NCI-H2196 treated with DMSO at 0.1 percent for 48 hours (cell line): ENCODE measurements at regions not wholly inside any gene's neighbourhood (a gene's known extent, or its start where the extent isn't known, plus 50 kb on each side); places are given as distances from the start of the nearest gene placed in this dataset.

ENCODE experiments used
- DNase-seq: peaks from one replicate; lab custom pipeline; 2025; ENCODE audit not compliant: unreplicated experiment; lab: John Stamatoyannopoulos, UW

DNA sequence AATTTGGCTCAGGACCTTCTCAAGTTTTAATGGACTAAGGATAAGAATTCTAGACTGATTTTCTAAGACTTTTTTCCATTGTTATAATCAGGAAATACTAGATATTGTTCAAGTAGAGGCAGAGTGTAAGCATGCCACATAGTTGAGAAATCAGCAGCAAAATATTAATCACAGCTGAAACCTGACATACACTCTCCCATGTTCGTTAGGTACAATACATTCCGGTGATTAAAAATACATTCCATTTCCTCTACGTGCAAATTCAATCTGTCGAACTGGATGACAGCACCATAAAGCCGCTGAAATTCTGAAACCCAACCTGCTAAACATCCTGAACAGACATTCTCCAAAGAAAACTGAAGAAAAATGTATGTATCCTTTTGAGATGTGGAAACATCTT lies 587.6 kb upstream of the DIPK2B start:
- DNase-seq, result no peak

- no peak for DNase-seq
These were observed 583.9 kb upstream of the DIPK2B start for GRCh38 chrX:45784590-45784989.

- DNase-seq, result no peak
These were observed 582.3 kb upstream of the DIPK2B start for GRCh38 chrX:45783002-45783401.

DNA sequence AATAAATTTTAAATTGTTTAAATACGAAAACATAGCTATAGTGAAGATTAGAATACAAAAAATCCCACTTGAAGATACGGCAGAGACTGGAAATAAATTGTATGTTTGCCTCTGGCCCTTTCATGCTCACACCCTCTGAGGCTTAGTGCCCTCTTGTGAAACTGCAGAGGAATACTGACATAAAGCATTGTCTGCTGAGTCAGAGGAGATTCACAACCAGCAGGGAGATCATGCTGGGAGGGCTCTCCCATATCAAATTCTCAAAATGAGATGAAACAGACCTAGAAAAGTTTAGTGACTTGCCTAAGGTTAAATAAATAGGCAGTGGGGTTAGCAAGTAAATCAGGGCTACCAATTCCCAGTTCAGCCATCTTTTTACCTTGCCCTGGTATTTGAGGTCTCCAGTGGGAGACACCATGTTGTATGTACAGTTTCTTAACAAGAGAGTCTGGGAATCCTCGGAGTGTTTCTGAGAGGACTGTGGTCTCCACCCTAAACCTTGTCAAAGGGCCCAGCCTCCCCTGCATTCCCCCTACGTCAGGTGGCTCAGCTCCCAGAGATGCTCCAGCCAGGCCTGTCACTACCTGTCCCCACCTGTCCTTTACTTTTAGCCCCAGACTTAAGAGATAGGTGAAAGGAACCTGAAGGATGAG lies 581.4 kb upstream of the DIPK2B start:
- no peak for DNase-seq

DNA sequence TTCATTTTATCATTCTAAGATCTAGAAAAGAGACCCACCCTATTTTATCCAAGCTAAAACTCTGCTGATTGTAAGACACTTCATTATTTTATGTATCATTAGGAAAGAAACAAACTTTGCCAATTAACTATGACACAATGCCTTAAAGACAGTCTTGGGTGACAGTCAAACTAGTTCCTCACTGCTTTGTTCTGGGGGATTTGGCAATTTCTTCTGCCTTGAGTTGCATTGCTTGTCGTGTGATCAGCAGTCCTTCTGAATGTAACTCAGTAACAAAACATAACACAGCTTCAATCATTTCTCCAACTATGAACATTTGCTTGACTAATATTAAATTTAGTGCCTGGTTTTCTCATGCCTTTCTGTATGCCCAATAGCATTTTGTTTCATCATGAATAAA lies 577.9 kb upstream of the DIPK2B start:
- no peak for DNase-seq

DNA sequence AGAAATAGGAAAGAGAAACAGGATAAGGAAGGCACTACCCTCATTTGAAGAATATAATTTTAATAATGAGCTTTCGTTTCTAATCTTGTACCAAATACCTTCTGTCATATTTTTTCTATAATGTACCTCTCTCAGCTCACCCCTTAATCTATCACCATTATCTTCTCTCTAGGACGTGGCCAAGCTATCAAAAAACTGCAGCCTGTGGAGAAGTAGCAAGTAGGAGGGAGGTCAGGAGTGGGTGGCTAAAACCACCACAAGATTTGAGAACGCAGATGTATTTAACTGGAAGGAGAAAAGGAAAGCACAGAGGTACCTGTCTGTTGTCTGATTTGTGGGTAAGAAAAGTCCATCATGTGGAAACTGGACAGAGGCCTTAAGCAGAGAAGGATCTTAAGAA lies 576.7 kb upstream of the DIPK2B start:
- DNase-seq, result no peak

DNA sequence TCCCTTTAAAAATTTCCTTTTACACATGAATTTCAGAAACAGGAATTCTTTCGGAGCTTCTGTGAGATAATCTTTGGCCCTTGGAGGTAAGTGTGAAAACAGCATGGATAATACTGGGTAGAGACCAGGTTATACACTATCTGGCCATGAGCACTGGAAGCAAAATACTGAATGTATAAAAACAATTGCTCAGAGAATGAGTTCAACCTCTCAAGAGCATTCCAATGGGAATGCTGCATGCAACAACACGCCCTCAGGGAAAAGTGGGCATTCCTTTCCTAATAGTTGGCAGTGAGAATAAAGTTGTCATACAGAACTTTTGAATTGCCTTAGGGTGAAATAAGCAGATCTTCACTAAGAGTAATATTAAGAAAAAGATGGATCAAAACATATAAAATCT lies 574.8 kb upstream of the DIPK2B start:
- no peak for DNase-seq

- no peak for DNase-seq
These were observed 574.3 kb upstream of the DIPK2B start for GRCh38 chrX:45774961-45775360.

- DNase-seq, result no peak
These were observed 572.9 kb upstream of the DIPK2B start for GRCh38 chrX:45773572-45773971.

DNA sequence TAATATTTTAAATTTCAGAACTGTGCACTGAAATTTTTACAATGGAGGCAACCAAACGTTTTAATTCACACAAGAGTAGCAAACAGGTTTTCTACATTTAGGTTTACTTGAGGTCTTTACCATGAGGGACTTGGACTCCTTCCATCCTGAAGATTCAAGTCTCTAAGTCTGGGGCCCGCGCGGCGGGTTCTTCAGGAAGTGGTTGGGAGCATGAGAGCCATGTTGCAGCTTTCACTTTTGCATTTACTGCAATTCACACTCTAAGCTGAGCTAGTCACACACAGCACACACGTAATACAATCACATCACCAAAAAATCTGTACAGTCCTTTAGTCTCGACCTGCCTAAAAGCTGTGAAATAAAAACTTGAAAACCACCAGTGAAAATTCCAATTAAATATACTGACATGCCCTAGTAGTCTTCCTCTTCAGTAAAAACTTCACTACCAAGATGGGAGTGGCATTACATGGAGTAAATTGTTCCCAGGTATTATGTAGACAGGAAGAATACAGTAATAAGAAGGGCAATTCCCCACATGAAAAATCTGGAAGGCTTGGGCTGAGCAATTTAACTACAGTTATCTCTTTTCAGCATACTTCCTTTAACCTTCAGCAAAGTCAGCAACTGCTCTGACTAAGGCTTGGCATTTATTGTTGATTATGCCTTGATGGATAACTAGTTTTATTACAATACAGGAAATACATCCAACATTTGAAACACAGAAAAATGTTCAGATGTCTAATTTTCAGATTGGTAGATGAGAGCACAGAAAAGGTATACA lies 571.1 kb upstream of the DIPK2B start:
- no peak for DNase-seq

- no peak for DNase-seq
These were observed 570.4 kb upstream of the DIPK2B start for GRCh38 chrX:45771114-45771513.

DNA sequence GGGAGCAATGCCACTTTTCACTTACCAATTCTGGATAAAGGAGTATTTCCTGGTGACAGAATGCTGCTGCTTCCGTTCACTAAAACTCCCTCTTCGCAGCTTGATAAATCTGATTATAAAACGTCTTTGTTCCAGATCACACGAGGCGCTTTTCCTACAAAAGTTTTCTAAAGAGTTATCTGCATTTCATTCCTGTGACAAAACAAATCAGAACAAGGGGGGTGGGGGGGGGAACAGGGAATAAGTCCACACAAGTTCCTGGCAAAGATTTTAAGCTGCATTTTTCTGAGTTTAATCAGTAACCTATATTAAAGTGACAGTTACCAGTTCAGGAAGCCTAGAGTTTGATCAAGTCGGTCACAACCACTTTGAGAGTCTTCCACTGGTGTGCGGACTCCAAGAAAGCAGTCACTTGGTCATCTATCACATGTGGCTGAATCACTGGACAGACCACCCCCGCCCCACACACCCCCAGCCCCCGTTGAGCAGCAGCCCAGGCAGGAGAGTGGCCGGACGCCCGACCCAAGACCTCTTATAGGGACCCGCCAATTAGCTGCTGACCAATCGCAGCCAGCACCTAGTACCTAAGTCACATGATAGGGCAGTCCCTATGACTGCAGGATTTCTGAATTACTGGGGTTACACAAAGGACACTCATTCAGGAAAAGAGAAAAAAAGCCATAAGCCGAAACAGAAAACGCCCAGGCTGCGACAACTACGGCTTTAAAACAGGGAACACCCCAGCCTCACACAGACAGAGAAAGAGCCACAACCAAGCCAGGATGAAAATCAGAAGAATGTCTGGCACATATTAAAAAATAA lies 569.3 kb upstream of the DIPK2B start:
- DNase-seq, result no peak

DNA sequence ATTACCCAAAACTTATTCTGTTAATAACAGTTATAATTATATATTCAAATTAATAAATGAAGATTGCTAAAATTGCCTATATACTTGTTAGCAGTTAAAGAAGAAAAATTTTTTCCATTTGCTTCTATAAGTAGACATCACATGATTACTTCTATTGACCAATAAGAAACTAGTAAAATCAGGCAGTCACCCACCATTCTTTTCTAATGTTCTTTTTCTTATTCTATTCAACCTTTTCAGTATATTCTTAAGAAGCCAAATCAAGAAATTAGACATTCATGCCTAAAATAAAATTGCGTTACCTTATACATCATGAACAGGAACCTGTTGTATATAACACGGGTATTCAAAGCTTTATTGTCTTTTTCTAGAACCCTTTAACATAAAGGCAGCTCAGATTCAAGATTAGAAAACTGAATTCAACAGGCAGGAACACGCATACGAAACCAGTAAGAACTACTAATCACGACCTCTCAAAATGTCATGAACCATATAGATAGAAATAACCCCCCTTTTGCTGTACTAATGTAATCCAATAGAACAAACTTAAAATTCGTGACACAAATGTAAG lies 568.1 kb upstream of the DIPK2B start:
- DNase-seq, result no peak

GRCh38 chrX:45766981-45767501 lies 566.4 kb upstream of the DIPK2B start:
- no peak for DNase-seq

DNA sequence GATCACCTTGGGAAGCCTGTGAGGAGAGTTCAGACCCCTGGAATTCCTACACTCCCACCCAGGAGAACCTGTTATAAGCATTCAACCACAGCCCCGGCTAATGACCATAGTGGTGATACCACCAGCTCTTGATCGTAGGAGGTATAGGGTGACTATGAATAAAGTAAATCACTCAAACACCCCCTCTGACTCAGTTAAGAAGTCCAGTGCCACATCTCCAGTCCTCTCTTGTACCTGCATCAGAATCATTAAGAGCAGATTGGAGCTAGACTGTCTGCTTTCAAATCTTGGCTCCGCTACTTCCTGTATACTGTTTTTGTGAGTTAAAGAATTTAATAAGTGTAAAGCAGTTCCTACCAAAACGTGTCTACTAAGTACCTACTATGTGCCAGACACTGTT lies 565.1 kb upstream of the DIPK2B start:
- no peak for DNase-seq

GRCh38 chrX:45765281-45765680 lies 564.6 kb upstream of the DIPK2B start:
- no peak for DNase-seq

- DNase-seq, result no peak
These were observed 562.3 kb upstream of the DIPK2B start for GRCh38 chrX:45762699-45763647.

DNA sequence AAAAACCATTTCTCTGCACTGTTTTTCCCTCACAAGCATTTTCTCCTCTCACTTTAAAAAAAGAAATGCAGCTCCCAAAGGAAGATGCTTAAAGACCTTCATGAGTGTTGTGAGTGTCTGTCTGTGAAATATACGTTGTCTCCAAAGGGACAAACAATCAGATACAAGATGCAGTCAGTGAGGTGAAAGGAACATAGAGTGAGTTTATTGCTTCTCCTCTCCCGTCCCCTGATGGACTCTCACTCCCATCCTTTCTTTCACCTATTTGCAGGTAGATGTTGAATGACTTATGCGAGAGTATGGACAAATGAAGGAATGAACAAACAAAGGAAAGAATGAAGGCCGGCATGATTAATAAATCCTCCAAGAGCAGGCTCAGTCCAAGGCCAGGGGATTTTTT lies 561.2 kb upstream of the DIPK2B start:
- no peak for DNase-seq

- no peak for DNase-seq
These were observed 559.6 kb upstream of the DIPK2B start for GRCh38 chrX:45760187-45760742.
